ENCODE measurements at regions not wholly inside any gene's neighbourhood (a gene's known extent, or its start where the extent isn't known, plus 50 kb on each side); places are given as distances from the start of the nearest gene placed in this dataset.

DNA sequence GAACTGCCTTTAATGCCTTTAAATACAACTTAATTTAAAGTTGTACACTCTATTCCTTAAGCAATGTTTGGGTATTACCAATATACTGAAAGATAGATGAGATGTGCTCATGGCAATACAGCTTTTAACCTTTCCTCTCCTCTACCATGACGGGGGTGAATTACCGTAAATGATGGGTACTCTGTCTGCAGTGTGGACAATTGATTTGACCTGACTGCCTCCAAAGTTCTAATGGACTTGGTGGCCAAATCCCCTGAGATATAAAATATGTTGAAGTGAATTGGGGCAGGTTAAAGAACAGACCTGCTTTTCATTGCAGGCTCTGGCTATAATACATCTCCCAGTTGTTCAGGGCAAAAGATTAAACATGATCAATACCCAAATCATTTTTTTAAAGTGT is 367.4 kb upstream of the NR5A2 start:
- no peak for TF ChIP-seq EZH2phosphoT487 (IDR thresholded peaks at IDR 0.05)
- TF ChIP-seq, protein P1, sequence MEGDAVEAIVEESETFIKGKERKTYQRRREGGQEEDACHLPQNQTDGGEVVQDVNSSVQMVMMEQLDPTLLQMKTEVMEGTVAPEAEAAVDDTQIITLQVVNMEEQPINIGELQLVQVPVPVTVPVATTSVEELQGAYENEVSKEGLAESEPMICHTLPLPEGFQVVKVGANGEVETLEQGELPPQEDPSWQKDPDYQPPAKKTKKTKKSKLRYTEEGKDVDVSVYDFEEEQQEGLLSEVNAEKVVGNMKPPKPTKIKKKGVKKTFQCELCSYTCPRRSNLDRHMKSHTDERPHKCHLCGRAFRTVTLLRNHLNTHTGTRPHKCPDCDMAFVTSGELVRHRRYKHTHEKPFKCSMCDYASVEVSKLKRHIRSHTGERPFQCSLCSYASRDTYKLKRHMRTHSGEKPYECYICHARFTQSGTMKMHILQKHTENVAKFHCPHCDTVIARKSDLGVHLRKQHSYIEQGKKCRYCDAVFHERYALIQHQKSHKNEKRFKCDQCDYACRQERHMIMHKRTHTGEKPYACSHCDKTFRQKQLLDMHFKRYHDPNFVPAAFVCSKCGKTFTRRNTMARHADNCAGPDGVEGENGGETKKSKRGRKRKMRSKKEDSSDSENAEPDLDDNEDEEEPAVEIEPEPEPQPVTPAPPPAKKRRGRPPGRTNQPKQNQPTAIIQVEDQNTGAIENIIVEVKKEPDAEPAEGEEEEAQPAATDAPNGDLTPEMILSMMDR (IDR thresholded peaks at IDR 0.05), result no peak
- no peak for TF ChIP-seq EZH2 (IDR thresholded peaks at IDR 0.05)

Data from neural progenitor cell (in vitro differentiated cells).